ENCODE measurements at regions not wholly inside any gene's neighbourhood (a gene's known extent, or its start where the extent isn't known, plus 50 kb on each side); places are given as distances from the start of the nearest gene placed in this dataset.
A peak's percentile ranks its signal among the peaks of the same experiment; 100 is the strongest.

DNA sequence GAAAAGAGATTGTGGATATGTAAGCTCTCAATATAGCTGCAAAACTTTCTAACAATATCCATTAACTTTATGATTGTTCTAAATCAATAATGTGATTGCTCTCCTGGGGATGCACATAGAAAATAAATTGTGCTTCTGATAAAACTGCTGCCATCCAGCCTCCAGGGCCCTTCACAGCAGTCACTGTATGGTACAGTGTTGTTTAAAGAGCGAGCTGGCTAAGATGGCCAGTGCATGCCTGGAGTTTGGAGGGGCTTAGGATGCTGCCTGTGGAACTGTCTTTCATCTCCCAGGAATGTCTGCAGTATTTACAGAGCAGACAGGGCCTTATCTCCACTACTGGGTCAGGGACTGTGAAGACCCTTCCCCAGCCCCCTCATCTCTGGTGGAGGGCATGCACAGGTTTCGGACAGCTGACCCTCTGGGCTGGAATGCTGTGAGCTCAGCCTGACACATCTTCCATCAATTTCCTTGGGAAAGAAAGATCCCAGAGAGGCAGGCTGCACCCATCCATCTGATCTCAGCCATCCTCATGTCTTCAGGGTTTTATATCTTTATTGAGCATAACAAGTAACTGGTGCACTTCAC, 137.0 kb downstream of the PLPP3 start:
- no peak for DNase-seq

DNA sequence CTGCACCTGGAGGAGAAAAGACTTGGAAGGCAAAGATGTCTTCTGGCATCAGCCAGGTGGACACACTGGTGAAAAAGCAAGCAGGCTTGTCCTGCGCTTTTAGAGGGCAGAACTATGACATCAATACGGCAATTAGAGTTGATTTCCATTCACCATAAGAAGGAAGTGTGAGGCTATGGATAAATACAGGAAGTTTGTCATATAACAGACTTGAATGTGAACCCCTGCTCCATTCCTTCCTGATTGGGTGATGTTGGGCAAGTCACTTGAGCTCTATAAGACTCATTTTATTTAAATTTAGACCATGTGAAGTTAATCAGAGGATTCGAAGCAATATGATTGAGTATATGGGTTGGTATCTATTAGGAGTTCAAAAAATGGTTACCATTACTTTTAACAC, 137.8 kb downstream of the PLPP3 start:
- DNase-seq: no peak

DNA sequence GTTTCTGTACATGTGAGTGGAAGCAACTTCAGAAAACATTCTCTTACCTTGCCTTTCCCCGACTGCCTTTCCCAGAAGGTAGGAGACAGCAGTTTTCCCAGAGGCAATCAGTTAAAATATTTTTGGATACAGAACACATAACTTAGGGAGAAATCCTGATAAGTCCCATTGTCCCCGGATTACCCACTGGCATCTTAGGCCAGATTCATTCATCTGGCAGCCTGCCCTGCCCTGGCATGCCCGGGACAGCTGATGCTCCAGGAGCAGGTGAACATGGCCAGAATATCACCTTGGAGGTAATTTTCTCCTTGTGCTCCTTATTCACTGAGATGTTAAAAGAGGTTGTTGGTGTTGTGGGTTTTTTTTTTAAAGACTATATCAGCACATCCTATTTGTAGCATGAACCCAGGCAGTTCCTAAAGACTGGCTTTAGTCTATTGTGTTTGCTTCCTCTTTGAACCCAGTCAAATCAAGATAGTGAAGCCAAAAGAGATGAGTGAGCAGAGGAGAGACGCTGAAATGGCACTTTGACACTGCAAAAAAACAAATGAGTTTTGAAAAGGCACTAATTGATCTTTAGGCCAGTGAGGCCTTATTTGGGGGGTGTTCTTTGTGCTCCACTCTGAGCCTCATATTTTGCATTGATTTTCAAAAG, 139.6 kb downstream of the PLPP3 start:
- no peak for DNase-seq

DNA sequence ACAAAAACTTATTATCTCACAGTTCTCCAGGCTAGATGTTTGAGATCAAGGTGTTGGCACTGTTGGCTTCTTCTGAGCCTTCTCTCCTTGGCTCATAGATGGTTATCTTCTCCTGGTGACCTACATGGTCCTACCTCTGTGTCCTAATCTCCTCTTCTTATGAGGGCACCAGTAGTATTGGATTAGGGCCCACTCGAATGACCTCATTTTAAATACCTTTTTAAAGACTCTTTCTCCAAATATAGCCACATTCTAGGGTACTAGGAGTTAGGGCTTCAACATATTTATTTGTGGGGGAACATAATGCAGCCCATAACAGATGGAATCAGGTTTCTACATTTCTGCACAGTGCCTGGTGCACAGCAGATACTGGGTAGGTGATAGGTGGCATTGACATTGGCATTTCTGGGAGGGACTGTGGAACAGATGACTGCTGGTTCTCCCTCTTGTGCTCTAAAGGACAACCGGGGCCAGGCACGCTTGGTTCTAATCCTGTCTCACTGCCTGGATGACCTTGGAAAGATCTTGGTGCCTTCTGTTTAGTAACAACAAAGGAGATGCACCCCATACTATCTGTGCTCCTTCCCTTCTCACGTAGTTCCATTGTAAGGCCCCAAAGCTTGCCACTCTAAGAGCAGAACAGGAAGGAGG, 140.3 kb downstream of the PLPP3 start:
- DNase-seq: no peak

DNA sequence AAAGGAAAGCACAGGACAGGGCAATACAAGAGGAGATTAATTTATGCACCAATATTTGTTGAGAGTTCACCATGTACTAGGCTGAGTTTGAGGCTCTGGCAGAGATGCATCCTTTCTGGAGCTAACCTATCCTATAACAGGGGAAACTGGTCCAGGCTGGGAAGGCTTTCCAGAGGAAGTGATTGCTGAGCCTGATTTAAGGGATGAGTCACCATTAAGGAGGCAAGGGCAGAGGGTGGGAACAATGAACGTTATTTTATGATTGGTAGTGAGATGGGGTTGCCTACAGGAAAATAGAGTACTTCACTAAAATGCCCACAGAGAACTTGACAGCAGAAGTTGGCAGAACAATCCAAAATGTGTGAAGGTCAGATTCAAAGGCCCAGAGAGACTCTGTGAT, 141.4 kb downstream of the PLPP3 start:
- DNase-seq: no peak

DNA sequence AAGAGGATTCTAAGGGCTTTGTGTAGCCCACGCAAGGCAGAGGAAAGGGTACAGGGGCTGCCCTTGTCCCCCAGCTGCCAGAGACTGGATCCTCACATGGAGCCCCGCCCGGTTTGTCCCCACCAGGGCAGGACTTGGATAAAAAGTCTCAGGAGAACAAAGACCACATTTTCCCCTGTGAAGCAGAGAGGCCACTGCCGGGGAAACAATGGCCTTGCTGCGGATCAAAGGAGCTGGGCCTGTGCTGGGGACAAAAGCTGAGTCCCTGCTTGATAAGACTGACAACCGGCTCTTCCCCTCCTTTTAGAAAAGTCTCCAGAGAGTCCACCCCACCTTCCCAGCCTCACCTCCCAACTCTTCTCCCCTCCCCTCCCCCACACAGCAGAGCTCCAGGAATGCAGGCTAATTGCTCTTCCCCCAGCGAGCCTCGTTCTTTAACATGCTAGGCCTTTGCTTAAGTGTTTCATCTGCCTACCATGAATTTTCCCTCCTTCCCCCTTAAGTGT, 142.4 kb downstream of the PLPP3 start:
- no peak for DNase-seq

DNA sequence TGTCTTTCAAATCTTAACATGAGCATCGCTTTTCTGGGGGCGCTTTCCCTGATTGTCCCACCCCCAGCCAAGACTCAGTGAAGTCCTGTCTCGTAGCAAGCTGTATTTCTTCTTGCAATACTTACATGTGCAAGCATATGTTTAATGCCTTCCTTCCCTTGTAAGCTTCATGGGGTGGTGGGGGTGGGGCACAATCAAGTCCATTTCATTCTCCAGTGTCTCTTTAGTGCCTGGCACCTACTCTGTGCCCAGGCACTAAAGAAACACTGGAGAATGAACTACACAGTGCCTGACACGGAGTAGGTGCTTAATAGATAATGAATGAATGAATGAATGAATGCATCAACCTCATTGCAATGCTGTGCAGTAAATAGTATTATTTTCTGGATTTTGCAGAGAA, 143.1 kb downstream of the PLPP3 start:
- no peak for DNase-seq

DNA sequence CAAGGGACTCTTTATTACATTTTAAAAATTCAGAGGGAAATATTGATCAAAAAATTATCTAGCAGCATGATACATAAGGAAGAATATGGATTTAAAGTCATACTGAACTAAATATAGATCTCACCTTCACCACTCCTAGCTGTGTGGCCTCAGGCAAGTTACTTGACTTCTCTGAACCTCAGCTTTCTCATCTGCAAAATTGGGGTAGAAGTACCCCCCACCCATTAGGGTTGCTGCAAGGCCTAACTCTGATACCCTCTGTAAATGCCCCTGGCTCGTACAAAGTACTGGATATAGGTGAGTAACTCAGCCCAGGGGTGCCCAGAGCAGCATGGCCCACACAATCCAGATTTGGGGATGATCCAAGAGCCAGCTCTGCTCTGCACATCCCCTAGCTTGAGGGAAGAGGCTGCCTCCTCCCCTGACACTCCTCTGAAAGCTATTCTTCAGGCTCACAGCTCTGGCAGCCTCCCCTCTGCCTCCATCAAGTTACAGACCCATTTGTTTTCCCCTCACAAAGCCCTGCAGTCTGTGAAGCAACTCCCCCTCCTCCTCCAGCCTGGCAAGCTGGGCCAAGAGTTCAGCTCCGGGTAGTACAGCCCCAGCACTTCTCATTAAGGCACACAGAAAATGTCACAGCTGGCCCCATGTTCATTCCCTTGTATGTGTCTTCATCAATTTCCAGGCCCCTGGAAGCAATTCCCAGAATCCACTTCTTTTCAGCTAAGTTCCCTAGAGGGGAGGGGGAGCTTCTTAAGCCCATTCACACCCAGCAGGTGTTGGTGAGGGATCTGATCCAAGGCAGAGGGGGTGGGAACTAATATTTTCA, 143.7 kb downstream of the PLPP3 start:
- DNase-seq: no peak

DNA sequence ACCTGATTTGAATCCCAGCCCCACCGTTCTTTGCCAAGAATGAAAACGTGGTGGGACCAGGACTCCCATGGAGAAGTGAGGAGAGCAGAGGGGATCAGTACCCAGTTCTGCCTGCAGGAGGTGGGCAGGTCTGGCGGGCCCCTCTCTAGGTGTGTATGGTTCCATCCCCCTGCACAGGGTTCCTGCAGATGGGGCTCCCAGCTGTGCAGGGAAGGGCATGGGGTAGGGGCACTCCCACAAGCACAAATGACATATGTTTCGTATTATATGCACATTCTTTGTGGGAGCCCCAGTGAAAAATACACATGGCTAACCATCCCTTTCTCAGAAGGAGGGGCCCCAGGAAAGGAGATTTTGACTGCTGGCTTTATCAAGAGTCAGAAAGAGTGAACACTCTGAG, 144.6 kb downstream of the PLPP3 start:
- DNase-seq: no peak

DNA sequence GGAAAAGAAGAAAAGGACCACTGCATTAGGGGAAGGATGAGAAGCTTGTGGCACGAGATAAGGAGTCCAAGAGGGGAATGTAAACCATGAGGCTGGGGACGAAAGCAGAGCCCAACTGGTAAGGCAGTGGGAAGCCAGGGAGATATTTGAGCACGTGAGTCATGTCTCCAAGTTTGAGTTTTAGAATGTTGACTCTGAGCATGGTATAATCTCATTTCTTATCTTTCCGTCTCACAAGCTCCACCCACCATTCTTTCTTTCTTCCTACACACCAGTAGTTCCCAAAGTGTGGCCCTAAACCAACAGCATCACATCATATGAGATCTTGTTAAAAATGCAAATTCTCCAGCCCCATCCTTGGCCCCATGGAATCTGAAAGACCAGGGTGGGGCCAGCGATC, 145.3 kb downstream of the PLPP3 start:
- DNase-seq: no peak

DNA sequence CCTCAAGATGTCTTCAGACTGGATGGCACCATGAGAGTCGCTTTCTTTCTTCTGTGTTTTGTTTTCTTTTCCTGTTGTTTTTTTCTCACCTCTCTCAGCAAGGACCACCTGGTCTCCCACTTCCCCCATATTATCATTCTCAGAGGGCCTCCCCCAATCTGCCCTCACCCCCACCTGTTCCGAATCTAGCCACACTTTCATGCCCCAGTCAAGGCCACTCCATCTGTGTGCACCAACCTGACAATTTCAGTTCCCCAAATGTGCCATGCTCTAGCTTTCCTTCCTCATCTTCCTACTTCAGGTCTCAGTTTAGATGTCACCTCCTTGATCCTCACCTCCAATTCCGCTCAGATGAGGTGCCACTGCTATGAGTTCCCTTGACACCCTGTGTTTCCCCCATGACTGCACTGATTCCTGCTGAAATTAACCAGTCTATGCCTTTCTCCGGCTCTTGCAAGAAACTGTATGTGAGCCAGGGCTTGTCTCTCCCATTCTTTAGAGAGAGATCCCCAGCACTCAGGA, 146.2 kb downstream of the PLPP3 start:
- no peak for DNase-seq

DNA sequence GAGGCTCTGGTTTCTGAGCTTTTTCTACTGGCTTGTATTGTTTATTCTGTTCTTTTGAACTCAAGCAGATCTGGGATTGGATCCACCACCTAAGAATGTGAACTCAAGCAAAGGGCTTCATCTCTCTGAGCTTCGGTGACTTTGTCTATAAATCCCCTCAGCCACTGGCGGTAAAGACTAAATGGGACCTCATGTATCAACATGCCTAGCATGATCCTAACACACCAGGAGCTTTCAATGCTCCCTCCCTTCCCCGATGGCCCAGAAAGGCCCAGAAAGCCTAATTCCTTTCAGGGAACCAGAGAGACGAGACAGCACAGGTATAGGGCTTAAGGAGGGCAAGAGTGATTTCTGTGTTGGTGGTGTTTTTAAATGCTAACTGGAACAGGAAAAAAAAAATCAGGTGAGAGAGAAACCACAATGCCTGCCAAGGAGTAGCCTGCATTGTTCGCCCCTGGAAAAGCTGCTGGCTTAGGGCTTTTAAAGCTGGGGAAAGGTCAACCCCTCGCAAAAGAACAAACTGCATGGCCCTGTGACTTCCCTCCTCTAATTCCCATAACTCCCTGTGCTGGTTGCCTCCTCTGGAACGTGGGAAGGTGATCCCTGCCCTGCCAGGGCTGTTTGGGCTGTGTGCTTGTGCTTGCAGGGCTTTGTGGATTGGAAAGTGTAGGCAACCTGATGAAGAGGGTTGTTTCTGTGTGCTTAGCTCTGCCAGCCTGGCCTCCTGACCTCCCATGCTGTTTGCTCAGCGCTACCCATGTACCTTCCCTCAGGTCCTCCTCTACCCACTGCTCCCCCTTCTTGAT, 147.0 kb downstream of the PLPP3 start:
- DNase-seq: no peak

DNA sequence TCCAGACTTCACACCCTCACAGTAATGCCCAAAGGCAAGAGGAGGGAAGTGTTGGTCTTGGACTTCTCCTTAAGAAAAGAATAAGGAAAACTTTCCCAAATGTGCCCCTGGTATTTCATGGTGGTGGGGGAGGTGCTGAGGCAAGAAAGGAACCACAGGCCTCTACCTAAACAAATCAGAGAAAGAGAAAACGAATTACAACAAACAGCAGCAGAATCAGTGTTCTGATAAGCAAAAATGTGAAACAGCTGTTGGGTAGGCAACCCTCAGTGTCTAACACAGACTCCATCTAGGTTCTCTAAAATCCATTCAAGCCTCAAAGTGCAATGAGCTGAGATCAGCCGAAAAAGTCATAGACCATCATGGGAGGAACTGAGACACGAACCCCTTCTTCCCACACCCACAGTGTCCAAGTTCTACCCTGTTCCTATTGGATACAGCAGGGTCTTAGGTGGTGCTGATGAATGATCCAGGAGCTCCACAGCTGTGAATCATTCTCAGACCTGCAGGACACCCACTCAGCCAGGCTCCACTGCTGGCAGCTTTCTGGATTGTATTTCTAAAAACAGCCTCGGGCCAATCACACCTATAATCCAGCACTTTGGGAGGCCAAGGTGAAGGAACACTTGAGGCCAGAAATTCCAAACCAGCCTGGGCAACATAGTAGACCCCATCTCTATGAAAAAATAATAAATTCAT, 149.1 kb downstream of the PLPP3 start:
- DNase-seq: no peak

DNA sequence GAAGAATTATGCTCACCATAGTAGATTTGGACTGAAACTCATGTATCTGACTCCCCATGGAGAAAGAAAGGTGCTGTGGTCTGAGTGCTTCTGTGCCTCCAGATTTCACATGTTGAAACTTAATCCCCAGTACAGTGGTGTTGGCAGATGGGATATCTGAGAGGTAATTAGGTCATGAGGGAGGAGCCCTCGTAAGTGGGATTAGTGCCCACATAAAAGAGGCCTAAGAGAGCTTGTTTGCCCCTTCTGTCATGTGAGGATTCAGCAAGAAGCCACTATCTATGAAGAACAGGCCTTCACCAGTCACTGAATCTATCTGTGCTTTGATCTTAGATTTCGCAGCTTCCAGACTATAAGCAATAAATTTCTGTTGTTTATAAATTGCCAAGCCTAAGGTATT, 150.1 kb downstream of the PLPP3 start:
- no peak for DNase-seq

DNA sequence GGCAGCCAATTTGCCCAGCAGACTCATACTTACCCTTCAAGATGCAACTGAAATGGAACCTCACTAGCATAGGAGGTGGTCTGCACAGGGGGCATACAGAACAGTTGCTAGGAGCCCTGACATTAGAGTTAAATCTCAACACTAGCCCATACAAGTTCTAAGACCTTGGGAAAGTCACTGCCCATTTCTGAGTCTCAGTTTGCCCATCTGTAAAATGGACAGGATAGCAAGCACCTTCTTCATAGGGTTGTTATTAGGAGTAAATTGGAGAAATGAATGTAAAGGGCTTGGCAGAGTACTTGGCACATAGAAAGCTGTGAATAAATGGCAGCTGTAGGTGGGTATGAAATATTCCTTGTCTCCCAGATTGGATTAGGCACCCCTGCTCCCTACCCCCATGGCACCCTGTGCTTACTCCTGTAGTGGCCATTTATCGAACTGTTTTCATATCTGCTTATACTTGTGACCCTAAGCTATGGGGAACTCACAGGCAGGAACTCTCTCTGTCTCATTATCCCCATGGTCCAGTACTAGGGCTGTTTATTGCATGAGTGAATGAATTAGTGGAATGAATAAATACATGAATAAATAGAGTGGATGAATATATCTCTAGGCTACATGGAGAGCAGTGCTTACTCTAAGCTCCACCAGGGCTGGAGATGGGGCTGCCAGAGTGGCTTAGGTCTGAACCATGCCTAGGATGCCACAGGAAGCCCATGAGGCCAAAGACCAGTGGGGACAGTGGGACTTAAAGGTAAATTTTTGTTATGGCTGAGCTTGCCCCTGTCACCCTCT, 152.6 kb downstream of the PLPP3 start:
- DNase-seq: no peak

DNA sequence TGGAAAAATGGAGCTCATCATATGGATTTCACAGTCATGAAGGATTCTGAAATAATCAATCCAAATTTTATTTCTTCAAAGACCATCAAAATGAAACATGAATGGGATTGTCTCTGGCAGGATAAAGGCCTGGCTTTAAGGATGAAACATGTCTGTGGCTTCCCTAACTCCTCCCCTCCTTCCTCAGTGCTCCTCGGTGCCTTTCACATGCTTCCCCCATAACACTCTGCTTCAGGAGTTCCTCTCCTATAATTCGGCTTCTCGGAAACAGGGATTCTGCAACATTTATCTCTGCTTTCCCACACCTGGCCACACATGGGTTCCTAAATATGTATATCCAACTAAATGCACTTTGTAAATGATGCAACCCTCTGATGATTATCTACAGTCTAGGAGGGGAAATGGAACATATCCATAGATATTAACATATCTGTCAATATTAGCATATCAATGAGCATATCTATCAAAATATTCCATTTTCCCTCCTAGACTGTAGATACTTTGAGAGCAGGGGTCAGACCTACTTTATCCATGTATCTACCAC, 153.8 kb downstream of the PLPP3 start:
- DNase-seq: no peak

DNA sequence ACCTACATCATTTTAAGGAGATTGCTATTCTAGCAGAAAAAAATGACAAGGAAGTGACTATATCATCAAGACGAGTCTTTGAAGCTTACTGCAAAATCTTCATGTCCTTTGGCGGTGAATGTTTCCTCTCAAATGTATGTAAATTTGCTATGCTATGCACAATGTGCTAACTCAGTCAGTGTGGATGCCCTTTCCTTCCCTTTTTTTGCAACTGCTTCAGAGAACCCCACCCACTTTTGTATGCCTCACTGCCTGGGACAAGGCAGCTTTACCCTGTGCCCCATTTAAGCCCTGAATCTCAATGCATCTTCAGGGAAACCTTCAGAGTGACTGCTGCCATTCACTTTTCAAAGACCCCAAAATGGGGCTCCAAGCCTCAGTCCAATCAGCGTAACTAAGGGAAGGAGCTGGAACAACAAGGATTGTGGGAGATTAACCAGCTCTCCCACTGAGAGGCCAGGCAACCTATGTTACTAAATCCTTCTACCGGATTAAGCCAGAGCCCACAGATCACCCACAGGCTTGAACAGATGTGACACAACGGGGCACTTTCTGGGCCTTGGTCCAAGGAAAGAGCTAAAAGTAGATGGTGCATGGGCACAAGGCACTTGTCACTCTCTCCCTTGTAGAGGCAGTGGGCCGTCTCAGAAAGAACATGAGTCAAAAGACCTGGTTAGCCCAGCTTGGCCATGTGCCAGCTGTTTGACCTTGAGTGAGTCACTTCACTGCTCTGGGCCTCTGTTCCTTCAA, 154.4 kb downstream of the PLPP3 start:
- DNase-seq: peak; percentile 41

DNA sequence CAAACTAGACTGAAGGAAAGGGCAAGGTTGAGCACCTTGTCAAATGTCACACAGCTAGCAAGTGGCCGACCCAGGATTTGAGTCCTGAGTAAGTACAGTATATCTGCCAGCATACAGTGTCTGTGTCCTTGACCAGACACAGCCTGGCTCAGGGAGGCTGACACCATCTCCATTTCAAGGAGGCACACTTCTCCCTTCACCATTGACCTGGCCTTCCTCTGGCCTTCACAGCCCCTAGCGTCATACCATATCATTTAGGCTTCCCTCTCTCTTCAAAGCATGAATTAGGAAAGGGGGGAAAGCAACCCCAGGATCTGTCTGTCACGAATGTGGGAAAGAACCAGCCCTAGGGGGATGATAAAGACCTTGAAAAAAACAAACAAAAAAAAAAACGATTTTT, 155.6 kb downstream of the PLPP3 start:
- DNase-seq: no peak

DNA sequence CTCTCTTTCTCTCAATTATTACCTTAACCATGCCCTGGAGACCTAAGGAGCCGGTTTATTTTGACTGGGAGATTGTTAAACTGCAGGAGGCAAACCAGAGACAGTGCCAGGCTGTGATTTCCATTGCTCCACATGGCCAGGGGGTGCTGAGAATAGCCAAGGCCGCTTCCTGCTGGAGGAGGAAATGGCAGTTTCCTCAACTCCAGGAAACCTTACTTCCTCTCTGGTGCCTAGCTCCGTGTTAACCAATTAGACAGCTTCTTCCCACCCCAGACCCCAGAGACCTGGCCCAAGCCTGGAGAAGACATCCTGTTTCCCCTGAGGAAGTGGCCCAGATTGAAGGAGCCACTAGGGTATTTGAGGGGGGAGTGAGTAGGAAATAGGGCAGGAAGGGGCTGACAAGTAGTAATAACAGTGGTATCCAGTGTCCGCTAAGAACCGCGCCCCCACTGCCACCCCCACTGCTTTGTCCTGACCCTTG, 161.2 kb downstream of the PLPP3 start:
- DNase-seq: no peak

DNA sequence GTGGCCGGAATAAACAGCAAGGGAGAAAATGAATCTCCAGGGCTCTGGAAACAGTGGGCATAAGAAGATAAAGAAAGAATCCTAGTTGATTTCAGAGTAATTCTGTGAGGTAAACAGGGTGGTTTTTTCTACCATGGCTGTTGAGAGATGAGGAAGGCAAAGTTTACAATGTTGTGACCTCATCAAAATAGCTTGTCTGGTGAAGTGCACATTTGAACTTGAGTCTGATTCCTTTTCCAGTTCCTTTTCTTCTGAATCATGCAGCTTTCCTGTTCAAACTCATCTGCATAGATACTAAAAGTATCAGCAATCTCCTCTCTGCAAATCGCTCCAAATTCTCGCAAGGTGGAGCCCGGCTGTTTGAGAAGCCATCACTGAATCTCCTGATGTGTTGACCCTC, 161.7 kb downstream of the PLPP3 start:
- no peak for DNase-seq
